ENCODE measurements at regions not wholly inside any gene's neighbourhood (a gene's known extent, or its start where the extent isn't known, plus 50 kb on each side); places are given as distances from the start of the nearest gene placed in this dataset.

- no peak for TF ChIP-seq ZBTB33 (IDR thresholded peaks at IDR 0.05; ENCODE audit: extremely low read depth, insufficient replicate concordance, low read length)
These were observed 421.9 kb upstream of the FTMT start (continued) for GRCh38 chr5:121429761-121430160.

- Histone ChIP-seq H3K27me3 (ENCODE audit: insufficient read depth, low read length) (no peaks in the 10 kb centered on the region), H3K4me3 (replicated peaks in 1 of 2; ENCODE audit: low read depth in 1 of 2, low read length in 2 of 2) (no peak overlapping the region), H3K9me2 (ENCODE audit: insufficient read depth) (no peaks in the 10 kb centered on the region), H3K9ac (ENCODE audit: low read length) (no peak overlapping the region), H2AFZ (ENCODE audit: low read depth, low read length, poor library complexity, severe bottlenecking) (no peak overlapping the region), H4K20me1 (ENCODE audit: insufficient read depth) (no peaks in the 10 kb centered on the region), H3K79me2 (ENCODE audit: insufficient read depth, low read length) (no peaks in the 10 kb centered on the region), H3K4me1 (ENCODE audit: control insufficient read depth in 1 of 2, insufficient read depth in 2 of 2, low read length in 2 of 2) (no peaks in the 10 kb centered on the region), H3K4me2 (ENCODE audit: low read length) (no peak overlapping the region), H3K9me3 (ENCODE audit: control insufficient read depth in 1 of 2, insufficient read depth in 1 of 2, low read depth in 1 of 2, low read length in 2 of 2) (no peaks in the 10 kb centered on the region), H3K36me3 (ENCODE audit: control insufficient read depth in 1 of 2, insufficient read depth in 2 of 2, low read length in 2 of 2) (no peaks in the 10 kb centered on the region), H3K27ac (ENCODE audit: low read depth, low read length) (no peak overlapping the region)
- ChIA-PET CTCF (no interaction called here), RAD21 (ENCODE audit: low non-redundant PET in 1 of 2, low total read pairs in 2 of 2, uncharacterized antibody in 2 of 2, unreplicated experiment in 2 of 2) (no interaction called here), POLR2A (no interaction called here)
- no peak for DNase-seq (ENCODE audit: low read depth, low spot score)
- ATAC-seq: no peak
- TF ChIP-seq ATF3 (IDR thresholded peaks at IDR 0.05) (no peak), SRF (IDR thresholded peaks at IDR 0.05; ENCODE audit: low read depth) (no peak), EZH2 (IDR thresholded peaks at IDR 0.05) (no peak), CTCF (IDR thresholded peaks at IDR 0.05 in 2 of 3, conservative IDR thresholded peaks at IDR 0.05 in 1 of 3; ENCODE audit: borderline replicate concordance in 1 of 3, insufficient read depth in 1 of 3, low read depth in 2 of 3, low read length in 2 of 3) (no peak), SP1 (IDR thresholded peaks at IDR 0.05; ENCODE audit: low read depth) (no peak), SIN3A (IDR thresholded peaks at IDR 0.05; ENCODE audit: low read depth) (no peak), FOSL1 (IDR thresholded peaks at IDR 0.05; ENCODE audit: low read depth) (no peak), REST (IDR thresholded peaks at IDR 0.05; ENCODE audit: low read depth) (no peak), ZFX (IDR thresholded peaks at IDR 0.05) (no peak)
- intact Hi-C loops (cut with micrococcal nuclease): no loop called here
- no TSS peak for BruUV-seq (replicated peaks)
These were observed 421.1 kb upstream of the FTMT start for GRCh38 chr5:121430538-121430937.

Measured in HCT116 (cell line).